Body of pancreas (tissue), 4 donors: ENCODE measurements at regions not wholly inside any gene's neighbourhood (a gene's known extent, or its start where the extent isn't known, plus 50 kb on each side); places are given as distances from the start of the nearest gene placed in this dataset.
"Not testable (repeated sequence)": the region's sequence is repeated elsewhere in the genome, so short reads cannot be mapped to it uniquely, and the experiment has no call there.

Experiments used
- ATAC-seq: fragments of 150-250 bp; one replicate; pipeline ENCODE4 v1.9.1; 2016
- DNase-seq, 4 donors: peaks; one replicate each; pipeline ENCODE4 v3.0.0-alpha.2; 2019
- H3K27ac ChIP-seq, 4 donors: fragments of 200-600 bp; sonication (generic); 1 replicate in 3 of 4; 2 replicates in 1 of 4; pipeline versions ENCODE4 v1.5.1 to v1.6.1; 2016 to 2019; ENCODE audit warnings: mild to moderate bottlenecking in 1 of 4, mixed read lengths in 1 of 4, moderate library complexity in 1 of 4
- H3K27me3 ChIP-seq, 2 donors: fragments of 200-600 bp; sonication (generic); one replicate each; pipeline ENCODE4 v1.6.0; 2016; ENCODE audit warnings: mild to moderate bottlenecking in 1 of 2
- H3K36me3 ChIP-seq, 2 donors: fragments of 200-600 bp; sonication (generic); replicated peaks in 1 of 2; 2 replicates each; pipeline ENCODE4 v1.5.1; 2016; ENCODE audit warnings: low read depth in 2 of 2; ENCODE audit not compliant: insufficient read depth in 1 of 2
- H3K4me1 ChIP-seq: fragments of 200-600 bp; sonication (generic); one replicate; pipeline ENCODE4 v1.6.0; 2016
- H3K4me3 ChIP-seq, 2 donors: fragments of 200-600 bp; sonication (generic); 1 replicate in 1 of 2; 2 replicates in 1 of 2; pipeline ENCODE4 v1.5.1; 2016 to 2019
- H3K9me3 ChIP-seq, 3 donors: fragments of 200-600 bp; sonication (generic); 1 replicate in 2 of 3; 2 replicates in 1 of 3; pipeline ENCODE4 v1.5.1; 2016
- CTCF ChIP-seq, 7 experiments: fragments of 450-650 bp in 4 of 7; fragments of 200-600 bp in 3 of 7; sonication (generic) in 3 of 7; IDR thresholded peaks; one replicate each; pipeline ENCODE4 v1.5.1; 2016 to 2019; ENCODE audit warnings: antibody characterized with exemption in 7 of 7
- POLR2A ChIP-seq, 3 donors: fragments of 450-650 bp; IDR thresholded peaks; one replicate each; pipeline ENCODE4 v1.6.1; 2016; ENCODE audit warnings: antibody characterized with exemption in 3 of 3, mild to moderate bottlenecking in 2 of 3
- WGBS, 2 donors: methylation state at CpG; one replicate each; pipeline ENCODE4 v1.1.5; 2017; 5-methylcytosine and 5-hydroxymethylcytosine counted together
- intact Hi-C: fragments of 100-400 bp; cut with DNase I; formaldehyde crosslinking; loops from one replicate; pipeline ENCODE4 v1.15.1; 2023

GRCh38 chr1:4133297-4133938 is 233.3 kb upstream of the C1orf174 start:
- Histone ChIP-seq H3K27ac (no peak overlapping the region), H3K4me3 (no peak overlapping the region), H3K36me3 (no peaks in the 10 kb centered on the region), H3K9me3 (no peaks in the 10 kb centered on the region), H3K27me3 (peaks cover 0 to 2% of the 10 kb centered on the region in 2 donors), H3K4me1 (no peaks in the 10 kb centered on the region)
- WGBS, 2 donors, result 57 to 68% methylated on average over 15 to 24 of the region's 24 CpGs
- ATAC-seq (no peak), DNase-seq (no peak)
- intact Hi-C loops, result no loop called here
- no peak for TF ChIP-seq CTCF (IDR thresholded peaks at IDR 0.05)

GRCh38 chr1:4133939-4134321 is 233.9 kb upstream of the C1orf174 start:
- H3K4me3 ChIP-seq, result no peak overlapping the region
- ATAC-seq (no peak), DNase-seq (no peak)
- WGBS, 2 donors, result 27 to 33% methylated on average over 9 of the region's 9 CpGs
- TF ChIP-seq CTCF (IDR thresholded peaks at IDR 0.05), result no peak
- no peak for TF ChIP-seq POLR2A (IDR thresholded peaks at IDR 0.05)
- no peaks in the 10 kb centered on the region for H3K36me3 ChIP-seq
- H3K4me1 ChIP-seq, result no peaks in the 10 kb centered on the region
- no peak overlapping the region for H3K27ac ChIP-seq
- H3K9me3 ChIP-seq, result no peaks in the 10 kb centered on the region
- intact Hi-C loops, result no loop called here
- H3K27me3 ChIP-seq, result peaks cover 0 to 7% of the 10 kb centered on the region in 2 donors

GRCh38 chr1:4135853-4136252 is 235.8 kb upstream of the C1orf174 start:
- DNase-seq, intact Hi-C loops, H3K4me3 ChIP-seq, H3K4me1 ChIP-seq, H3K27ac ChIP-seq, H3K27me3 ChIP-seq, H3K9me3 ChIP-seq, H3K36me3 ChIP-seq, ATAC-seq: not testable (repeated sequence)

GRCh38 chr1:4137621-4138415 is 237.7 kb upstream of the C1orf174 start:
- H3K9me3 ChIP-seq, result no peaks in the 10 kb centered on the region
- intact Hi-C loops, result no loop called here
- DNase-seq (peak in 1 of 4 donors; percentile 4), ATAC-seq (no peak)
- no peaks in the 10 kb centered on the region for H3K36me3 ChIP-seq
- no peak overlapping the region for H3K4me3 ChIP-seq
- H3K4me1 ChIP-seq, result no peaks in the 10 kb centered on the region
- no peak overlapping the region for H3K27ac ChIP-seq
- H3K27me3 ChIP-seq, result peaks cover 0 to 8% of the 10 kb centered on the region in 2 donors
- WGBS, 2 donors, result 33 to 44% methylated on average over 12 to 14 of the region's 14 CpGs
- TF ChIP-seq CTCF (IDR thresholded peaks at IDR 0.05) (no peak), POLR2A (IDR thresholded peaks at IDR 0.05) (no peak)

- Histone ChIP-seq H3K4me1 (no peaks in the 10 kb centered on the region), H3K9me3 (no peaks in the 10 kb centered on the region), H3K4me3 (no peak overlapping the region), H3K27me3 (peaks cover 0 to 8% of the 10 kb centered on the region in 2 donors), H3K36me3 (no peaks in the 10 kb centered on the region), H3K27ac (no peak overlapping the region)
- no peak for ATAC-seq
- WGBS, 2 donors, result 60% methylated on average over 6 to 7 of the region's 8 CpGs
- DNase-seq, result no peak
- intact Hi-C loops, result no loop called here
- TF ChIP-seq CTCF (IDR thresholded peaks at IDR 0.05) (no peak), POLR2A (IDR thresholded peaks at IDR 0.05) (no peak)
These were observed 239.6 kb upstream of the C1orf174 start for GRCh38 chr1:4139646-4140045.
